ENCODE measurements at regions not wholly inside any gene's neighbourhood (a gene's known extent, or its start where the extent isn't known, plus 50 kb on each side); places are given as distances from the start of the nearest gene placed in this dataset.

- TF ChIP-seq FOXM1 (IDR thresholded peaks at IDR 0.05; ENCODE audit: borderline replicate concordance, low read depth): no peak
- no peak for TF ChIP-seq MAX (IDR thresholded peaks at IDR 0.05)
- TF ChIP-seq EP300 (IDR thresholded peaks at IDR 0.05; ENCODE audit: borderline replicate concordance): no peak
- no peak for TF ChIP-seq YY1 (IDR thresholded peaks at IDR 0.05; ENCODE audit: low read depth)
- TF ChIP-seq RAD21 (IDR thresholded peaks at IDR 0.05; ENCODE audit: low read depth): no peak
- no peak for TF ChIP-seq CEBPB (IDR thresholded peaks at IDR 0.05)
- TF ChIP-seq TAF1 (IDR thresholded peaks at IDR 0.05; ENCODE audit: low read depth): no peak
- TF ChIP-seq NFIC (IDR thresholded peaks at IDR 0.05): no peak
These were observed 368.3 kb upstream of the ESRRG start for GRCh38 chr1:217091561-217091960.
